Right lobe of liver (tissue), 4 donors: ENCODE measurements at regions not wholly inside any gene's neighbourhood (a gene's known extent, or its start where the extent isn't known, plus 50 kb on each side); places are given as distances from the start of the nearest gene placed in this dataset.

Experiments used
- POLR2A ChIP-seq: fragments of 450-650 bp; IDR thresholded peaks from one replicate; pipeline ENCODE4 v1.6.1; 2017; ENCODE audit warnings: antibody characterized with exemption, mild to moderate bottlenecking
- TF ChIP-seq, protein P1 (sequence below), 4 donors: fragments of 200-600 bp in 3 of 4; fragments of 450-650 bp in 1 of 4; IDR thresholded peaks; one replicate each; pipeline versions ENCODE4 v1.5.1 to v1.8.0; 2016 to 2022; ENCODE audit warnings: antibody characterized with exemption in 4 of 4, mild to moderate bottlenecking in 2 of 4
- donor health status: DM: no; HTN: no; CAD: no.
- donor health status: DM: no; HTN: no; CAD: no.
- donor health status: DM: no; HTN: yes; CAD: no.

DNA sequence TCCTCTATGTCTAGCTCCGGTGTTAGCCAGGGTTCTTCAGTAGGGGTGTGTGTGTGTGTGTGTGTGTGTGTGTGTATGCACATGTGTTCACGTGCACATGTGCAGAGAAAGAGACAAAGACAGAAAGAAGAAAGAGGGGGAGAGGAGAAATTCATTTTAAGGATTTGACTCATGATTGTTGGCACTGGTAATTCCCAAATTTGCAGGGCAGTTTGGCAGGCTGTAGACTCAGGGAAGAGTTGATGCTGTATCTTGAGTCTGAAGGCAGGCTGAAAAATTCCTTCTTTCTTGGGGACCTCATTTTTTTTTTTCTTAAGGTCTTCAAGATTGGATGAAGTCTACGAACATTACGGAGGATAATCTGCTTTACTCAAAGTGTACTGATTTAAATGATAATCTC, 335.7 kb downstream of the NSG2 start:
- TF ChIP-seq, protein P1, sequence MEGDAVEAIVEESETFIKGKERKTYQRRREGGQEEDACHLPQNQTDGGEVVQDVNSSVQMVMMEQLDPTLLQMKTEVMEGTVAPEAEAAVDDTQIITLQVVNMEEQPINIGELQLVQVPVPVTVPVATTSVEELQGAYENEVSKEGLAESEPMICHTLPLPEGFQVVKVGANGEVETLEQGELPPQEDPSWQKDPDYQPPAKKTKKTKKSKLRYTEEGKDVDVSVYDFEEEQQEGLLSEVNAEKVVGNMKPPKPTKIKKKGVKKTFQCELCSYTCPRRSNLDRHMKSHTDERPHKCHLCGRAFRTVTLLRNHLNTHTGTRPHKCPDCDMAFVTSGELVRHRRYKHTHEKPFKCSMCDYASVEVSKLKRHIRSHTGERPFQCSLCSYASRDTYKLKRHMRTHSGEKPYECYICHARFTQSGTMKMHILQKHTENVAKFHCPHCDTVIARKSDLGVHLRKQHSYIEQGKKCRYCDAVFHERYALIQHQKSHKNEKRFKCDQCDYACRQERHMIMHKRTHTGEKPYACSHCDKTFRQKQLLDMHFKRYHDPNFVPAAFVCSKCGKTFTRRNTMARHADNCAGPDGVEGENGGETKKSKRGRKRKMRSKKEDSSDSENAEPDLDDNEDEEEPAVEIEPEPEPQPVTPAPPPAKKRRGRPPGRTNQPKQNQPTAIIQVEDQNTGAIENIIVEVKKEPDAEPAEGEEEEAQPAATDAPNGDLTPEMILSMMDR (IDR thresholded peaks at IDR 0.05), result no peak
- no peak for TF ChIP-seq POLR2A
